ENCODE measurements at regions not wholly inside any gene's neighbourhood (a gene's known extent, or its start where the extent isn't known, plus 50 kb on each side); places are given as distances from the start of the nearest gene placed in this dataset.

- TF ChIP-seq CTCF (IDR thresholded peaks at IDR 0.05) (no peak), EZH2 (IDR thresholded peaks at IDR 0.05; ENCODE audit: borderline replicate concordance, insufficient read depth, low read depth, low read length, poor library complexity, severe bottlenecking) (no peak)
These were observed 255.5 kb upstream of the RPL38 start for GRCh38 chr17:73947966-73948355.

All from B cell (primary cell).